Trophoblast cell (in vitro differentiated cells and primary cell): ENCODE measurements at regions not wholly inside any gene's neighbourhood (a gene's known extent, or its start where the extent isn't known, plus 50 kb on each side); places are given as distances from the start of the nearest gene placed in this dataset.

ENCODE experiments used
- DNase-seq, 2 donors: peaks; one replicate each; pipeline ENCODE4 v3.0.0-alpha.2; 2016
- H2AFZ ChIP-seq: 2 replicates; pipeline ENCODE4 v1.6.1; 2013; ENCODE audit warnings: low read length, moderate library complexity, mild to moderate bottlenecking; ENCODE audit not compliant: insufficient read depth, poor library complexity
- H2AK5ac ChIP-seq: 2 replicates; pipeline ENCODE4 v1.6.1; 2013; ENCODE audit warnings: mild to moderate bottlenecking, low read length
- H2BK120ac ChIP-seq: 2 replicates; pipeline ENCODE4 v1.6.1; 2013; ENCODE audit warnings: low read length, mild to moderate bottlenecking, moderate library complexity; ENCODE audit not compliant: insufficient read depth, poor library complexity
- H2BK12ac ChIP-seq: 2 replicates; pipeline ENCODE4 v1.6.1; 2013; ENCODE audit warnings: mild to moderate bottlenecking, low read length, moderate library complexity
- H2BK5ac ChIP-seq: 2 replicates; pipeline ENCODE4 v1.6.1; 2013; ENCODE audit warnings: low read length, low read depth, moderate library complexity, mild to moderate bottlenecking; ENCODE audit not compliant: poor library complexity
- H3K14ac ChIP-seq: 2 replicates; pipeline ENCODE4 v1.6.1; 2013; ENCODE audit warnings: mild to moderate bottlenecking, low read length
- H3K18ac ChIP-seq: 2 replicates; pipeline ENCODE4 v1.6.1; 2013; ENCODE audit warnings: mild to moderate bottlenecking, low read length
- H3K23ac ChIP-seq: 2 replicates; pipeline ENCODE4 v1.6.1; 2013; ENCODE audit warnings: low read length
- H3K27ac ChIP-seq: 2 replicates; pipeline ENCODE4 v1.5.1; 2013; ENCODE audit warnings: low read depth, mild to moderate bottlenecking, inconsistent platforms, low read length, moderate library complexity
- H3K27me3 ChIP-seq: 2 replicates; pipeline ENCODE4 v1.6.1; 2013; ENCODE audit warnings: inconsistent platforms, mild to moderate bottlenecking, low read length, moderate library complexity; ENCODE audit not compliant: insufficient read depth
- H3K36me3 ChIP-seq, 2 experiments: 1 replicate in 1 of 2; 2 replicates in 1 of 2; pipeline ENCODE4 v1.6.1; 2013; ENCODE audit warnings: low read length in 2 of 2, mild to moderate bottlenecking in 2 of 2, moderate library complexity in 1 of 2; ENCODE audit not compliant: insufficient read depth in 2 of 2, control insufficient read depth in 1 of 2
- H3K4ac ChIP-seq: 2 replicates; pipeline ENCODE4 v1.6.1; 2013; ENCODE audit warnings: low read depth, mild to moderate bottlenecking, low read length, moderate library complexity
- H3K4me1 ChIP-seq, 2 experiments: 1 replicate in 1 of 2; 2 replicates in 1 of 2; pipeline ENCODE4 v1.6.1; 2013; ENCODE audit warnings: low read length in 2 of 2, mild to moderate bottlenecking in 2 of 2, moderate library complexity in 1 of 2; ENCODE audit not compliant: insufficient read depth in 2 of 2, control insufficient read depth in 1 of 2
- H3K4me2 ChIP-seq: 2 replicates; pipeline ENCODE4 v1.6.1; 2013; ENCODE audit warnings: inconsistent platforms, mild to moderate bottlenecking, low read length, moderate library complexity
- H3K4me3 ChIP-seq: 2 replicates; pipeline ENCODE4 v1.5.1; 2013; ENCODE audit warnings: mild to moderate bottlenecking, low read depth, low read length, inconsistent platforms
- H3K79me1 ChIP-seq: one replicate; pipeline ENCODE4 v1.6.1; 2013; ENCODE audit warnings: low read length
- H3K79me2 ChIP-seq: 2 replicates; pipeline ENCODE4 v1.6.1; 2013; ENCODE audit warnings: low read length, mild to moderate bottlenecking; ENCODE audit not compliant: control insufficient read depth, insufficient read depth, poor library complexity
- H3K9ac ChIP-seq: 2 replicates; pipeline ENCODE4 v1.6.1; 2013; ENCODE audit warnings: mild to moderate bottlenecking, low read length
- H3K9me3 ChIP-seq: 2 replicates; pipeline ENCODE4 v1.6.1; 2013; ENCODE audit warnings: low read depth, mild to moderate bottlenecking, control low read depth, inconsistent platforms, low read length; ENCODE audit not compliant: insufficient read depth
- H4K12ac ChIP-seq: 2 replicates; pipeline ENCODE4 v1.6.1; 2013; ENCODE audit warnings: low read depth, mild to moderate bottlenecking, low read length, moderate library complexity
- H4K8ac ChIP-seq: 2 replicates; pipeline ENCODE4 v1.6.1; 2013; ENCODE audit warnings: low read depth, mild to moderate bottlenecking, low read length, moderate library complexity
- H4K91ac ChIP-seq: one replicate; pipeline ENCODE4 v1.6.1; 2013; ENCODE audit warnings: low read depth, mild to moderate bottlenecking, low read length, moderate library complexity
- WGBS: extraction: QIAGEN DNeasy Blood & Tissue Kit; methylation state at CpG from one replicate; pipeline ENCODE4 v1.1.7; 2013; ENCODE audit warnings: missing lambda C conversion rate; ENCODE audit not compliant: insufficient read length, insufficient coverage; ENCODE audit errors: extremely low coverage; 5-methylcytosine and 5-hydroxymethylcytosine counted together

GRCh38 chr2:212815453-212815852, 276.9 kb upstream of the ERBB4 start:
- no peak overlapping the region for H3K14ac ChIP-seq
- no peak overlapping the region for H3K4me2 ChIP-seq
- H3K36me3 ChIP-seq = no peaks in the 10 kb centered on the region
- H4K8ac ChIP-seq = no peak overlapping the region
- H3K79me2 ChIP-seq = no peaks in the 10 kb centered on the region
- no peaks in the 10 kb centered on the region for H3K9me3 ChIP-seq
- no peak overlapping the region for H3K27ac ChIP-seq
- no peak overlapping the region for H2AFZ ChIP-seq
- no peaks in the 10 kb centered on the region for H3K4me1 ChIP-seq
- H3K4ac ChIP-seq = no peak overlapping the region
- H3K18ac ChIP-seq = no peak overlapping the region
- H3K23ac ChIP-seq = no peak overlapping the region
- DNase-seq = no peak
- H2BK120ac ChIP-seq = no peak overlapping the region
- H2BK5ac ChIP-seq = no peak overlapping the region
- 100% methylated on average over 1 of the region's 5 CpGs for WGBS
- no peak overlapping the region for H2AK5ac ChIP-seq
- no peak overlapping the region for H4K12ac ChIP-seq
- no peak overlapping the region for H4K91ac ChIP-seq
- no peaks in the 10 kb centered on the region for H3K27me3 ChIP-seq
- H3K9ac ChIP-seq = no peak overlapping the region
- no peak overlapping the region for H2BK12ac ChIP-seq
- no peaks in the 10 kb centered on the region for H3K79me1 ChIP-seq
- no peak overlapping the region for H3K4me3 ChIP-seq

- Histone ChIP-seq H3K4me3 (no peak overlapping the region), H2BK12ac (no peak overlapping the region), H4K8ac (no peak overlapping the region), H3K27ac (no peak overlapping the region), H2AFZ (no peak overlapping the region), H3K9ac (no peak overlapping the region), H3K14ac (no peak overlapping the region), H2BK120ac (no peak overlapping the region), H3K27me3 (no peaks in the 10 kb centered on the region), H2BK5ac (no peak overlapping the region), H3K79me2 (no peaks in the 10 kb centered on the region), H3K18ac (no peak overlapping the region), H2AK5ac (no peak overlapping the region), H3K4me2 (no peak overlapping the region), H3K4ac (no peak overlapping the region), H3K9me3 (no peaks in the 10 kb centered on the region), H4K12ac (no peak overlapping the region), H3K79me1 (no peaks in the 10 kb centered on the region), H3K4me1 (no peaks in the 10 kb centered on the region), H3K36me3 (no peaks in the 10 kb centered on the region), H3K23ac (no peak overlapping the region), H4K91ac (no peak overlapping the region)
- no peak for DNase-seq
- WGBS = no CpG with 5 or more reads among the region's 1 CpG
Measured at GRCh38 chr2:212814941-212815340, 276.3 kb upstream of the ERBB4 start.

GRCh38 chr2:212811921-212812320, 273.3 kb upstream of the ERBB4 start:
- no peak overlapping the region for H2BK120ac ChIP-seq
- no peaks in the 10 kb centered on the region for H3K4me1 ChIP-seq
- no peak overlapping the region for H4K91ac ChIP-seq
- H3K9ac ChIP-seq = no peak overlapping the region
- no peak overlapping the region for H2BK12ac ChIP-seq
- no peaks in the 10 kb centered on the region for H3K36me3 ChIP-seq
- H2AFZ ChIP-seq = no peak overlapping the region
- H3K4me2 ChIP-seq = no peak overlapping the region
- H3K14ac ChIP-seq = no peak overlapping the region
- H3K4me3 ChIP-seq = no peak overlapping the region
- H2AK5ac ChIP-seq = no peak overlapping the region
- no peaks in the 10 kb centered on the region for H3K27me3 ChIP-seq
- H3K4ac ChIP-seq = no peak overlapping the region
- H3K79me1 ChIP-seq = no peaks in the 10 kb centered on the region
- H3K23ac ChIP-seq = no peak overlapping the region
- no peaks in the 10 kb centered on the region for H3K79me2 ChIP-seq
- no peak overlapping the region for H4K8ac ChIP-seq
- no peak overlapping the region for H3K18ac ChIP-seq
- H3K27ac ChIP-seq = no peak overlapping the region
- no peak overlapping the region for H2BK5ac ChIP-seq
- WGBS = no CpG with 5 or more reads among the region's 1 CpG
- H4K12ac ChIP-seq = no peak overlapping the region
- no peak for DNase-seq
- no peaks in the 10 kb centered on the region for H3K9me3 ChIP-seq

- no CpG with 5 or more reads among the region's 3 CpGs for WGBS
- no peaks in the 10 kb centered on the region for H3K4me1 ChIP-seq
Measured at GRCh38 chr2:212811036-212811805, 272.6 kb upstream of the ERBB4 start.

More at GRCh38 chr2:212811036-212811805, 272.6 kb upstream of the ERBB4 start:
- H4K91ac ChIP-seq = no peak overlapping the region
- H3K14ac ChIP-seq = no peak overlapping the region
- H3K79me2 ChIP-seq = no peaks in the 10 kb centered on the region
- no peak overlapping the region for H2BK5ac ChIP-seq
- H3K27ac ChIP-seq = no peak overlapping the region
- no peak overlapping the region for H3K4me3 ChIP-seq
- H3K9me3 ChIP-seq = no peaks in the 10 kb centered on the region
- no peak overlapping the region for H2BK12ac ChIP-seq
- DNase-seq = no peak
- no peaks in the 10 kb centered on the region for H3K36me3 ChIP-seq
- no peaks in the 10 kb centered on the region for H3K27me3 ChIP-seq
- H3K79me1 ChIP-seq = no peaks in the 10 kb centered on the region
- H3K23ac ChIP-seq = no peak overlapping the region
- H3K4ac ChIP-seq = no peak overlapping the region
- no peak overlapping the region for H4K12ac ChIP-seq
- no peak overlapping the region for H2AFZ ChIP-seq
- no peak overlapping the region for H3K4me2 ChIP-seq
- H2AK5ac ChIP-seq = no peak overlapping the region
- H3K18ac ChIP-seq = no peak overlapping the region
- H2BK120ac ChIP-seq = no peak overlapping the region
- no peak overlapping the region for H3K9ac ChIP-seq
- no peak overlapping the region for H4K8ac ChIP-seq
